H1 (cell line): ENCODE measurements at regions not wholly inside any gene's neighbourhood (a gene's known extent, or its start where the extent isn't known, plus 50 kb on each side); places are given as distances from the start of the nearest gene placed in this dataset.

ENCODE experiments used
- CTCF ChIA-PET: fragments of 300-600 bp; sonication (Branson Sonifier 250); formaldehyde crosslinking; loops from one replicate; lab custom pipeline; 2021; ENCODE audit not compliant: partially characterized antibody; lab: Charles Lee
- POLR2A ChIA-PET: fragments of 300-600 bp; sonication (Branson Sonifier 250); formaldehyde crosslinking; loops from one replicate; lab custom pipeline; 2021; ENCODE audit warnings: inconsistent platforms; ENCODE audit not compliant: partially characterized antibody; lab: Charles Lee
- DNase-seq, 2 experiments: peaks; one replicate each; pipeline versions ENCODE4 v3.0.0 to v3.0.0-alpha.2; 2010 to 2022; ENCODE audit warnings: low spot score in 2 of 2, low read depth in 1 of 2, mixed read lengths in 1 of 2
- FAIRE-seq: peaks from 2 replicates; lab custom pipeline; 2011; peaks lifted over from hg19 to GRCh38; lab: Jason Lieb, UNC
- H2AFZ ChIP-seq: 2 replicates; pipeline ENCODE4 v1.8.1; 2012; ENCODE audit warnings: low read length, inconsistent platforms
- H2AK5ac ChIP-seq: 2 replicates; pipeline ENCODE4 v1.6.1; 2013; ENCODE audit warnings: low read depth, low read length
- H2BK120ac ChIP-seq: replicated peaks from 2 replicates; pipeline ENCODE3; 2013; ENCODE audit warnings: low read depth, low read length, inconsistent platforms
- H2BK12ac ChIP-seq: 2 replicates; pipeline ENCODE4 v1.6.1; 2013; ENCODE audit warnings: low read depth, low read length
- H2BK15ac ChIP-seq: 2 replicates; pipeline ENCODE4 v1.6.1; 2013; ENCODE audit warnings: low read length
- H2BK20ac ChIP-seq: 2 replicates; pipeline ENCODE4 v1.6.1; 2013; ENCODE audit warnings: low read length
- H2BK5ac ChIP-seq: 2 replicates; pipeline ENCODE4 v1.6.1; 2013; ENCODE audit warnings: low read depth, low read length
- H3K14ac ChIP-seq: 2 replicates; pipeline ENCODE4 v1.6.1; 2013; ENCODE audit warnings: inconsistent platforms; ENCODE audit not compliant: insufficient read length
- H3K18ac ChIP-seq: 2 replicates; pipeline ENCODE4 v1.6.1; 2013; ENCODE audit warnings: low read length; ENCODE audit errors: extremely low read depth
- H3K23ac ChIP-seq: 2 replicates; pipeline ENCODE4 v1.6.1; 2013; ENCODE audit warnings: inconsistent platforms; ENCODE audit not compliant: insufficient read length
- H3K23me2 ChIP-seq: 2 replicates; pipeline ENCODE4 v1.6.1; 2013; ENCODE audit warnings: low read depth, low read length
- H3K27ac ChIP-seq: 2 replicates; pipeline ENCODE4 v1.6.1; 2011; ENCODE audit warnings: low read depth, low read length, inconsistent platforms
- H3K27me3 ChIP-seq, 4 experiments: replicated peaks in 1 of 4; 1 replicate in 1 of 4; 2 replicates in 3 of 4; pipeline versions ENCODE4 v1.6.1 to v1.8.1; 2011 to 2013; ENCODE audit warnings: low read length in 3 of 4, mild to moderate bottlenecking in 3 of 4, inconsistent platforms in 2 of 4, mixed read lengths in 2 of 4, moderate library complexity in 1 of 4; ENCODE audit not compliant: control insufficient read depth in 3 of 4, insufficient read depth in 3 of 4; ENCODE audit errors: extremely low read depth in 1 of 4
- H3K36me3 ChIP-seq, 4 experiments: 2 replicates each; pipeline versions ENCODE4 v1.6.1 to v1.8.1; 2011 to 2013; ENCODE audit warnings: mild to moderate bottlenecking in 4 of 4, low read length in 3 of 4, moderate library complexity in 2 of 4, control low read depth in 1 of 4, inconsistent platforms in 1 of 4; ENCODE audit not compliant: insufficient read depth in 4 of 4, control insufficient read depth in 2 of 4
- H3K4ac ChIP-seq: replicated peaks from 2 replicates; pipeline ENCODE3; 2013; ENCODE audit warnings: low read length, low read depth, mixed read lengths, inconsistent platforms; ENCODE audit not compliant: insufficient read length
- H3K4me1 ChIP-seq, 4 experiments: replicated peaks in 1 of 4; 1 replicate in 1 of 4; 2 replicates in 3 of 4; pipeline versions ENCODE4 v1.6.1 to v1.8.1; 2011 to 2013; ENCODE audit warnings: low read length in 3 of 4, inconsistent platforms in 2 of 4, mixed read lengths in 1 of 4; ENCODE audit not compliant: insufficient read depth in 4 of 4, control insufficient read depth in 3 of 4
- H3K4me2 ChIP-seq, 2 experiments: 2 replicates each; pipeline versions ENCODE4 v1.6.1 to v1.8.1; 2011 to 2013; ENCODE audit warnings: low read depth in 2 of 2, low read length in 2 of 2, control low read depth in 1 of 2, inconsistent platforms in 1 of 2, mild to moderate bottlenecking in 1 of 2; ENCODE audit not compliant: insufficient read depth in 1 of 2
- H3K4me3 ChIP-seq, 4 experiments: fragments of 200-600, 300-600 bp in 1 of 4; sonication (generic), shearing (Covaris generic), sonication (Bioruptor Twin) in 1 of 4; 2 replicates each; pipeline versions ENCODE4 v1.5.1 to v1.8.1; 2011 to 2016; ENCODE audit warnings: low read length in 4 of 4, low read depth in 3 of 4, control low read depth in 2 of 4, inconsistent platforms in 2 of 4, mild to moderate bottlenecking in 2 of 4, mixed read lengths in 1 of 4, moderate library complexity in 1 of 4; ENCODE audit not compliant: insufficient read depth in 2 of 4; ENCODE audit errors: extremely low read depth in 1 of 4
- H3K56ac ChIP-seq: replicated peaks from 2 replicates; pipeline ENCODE3; 2013; ENCODE audit warnings: low read depth, mild to moderate bottlenecking, mixed read lengths, low read length, inconsistent platforms; ENCODE audit not compliant: insufficient read length
- H3K79me1 ChIP-seq: 2 replicates; pipeline ENCODE4 v1.6.1; 2013; ENCODE audit warnings: low read depth, low read length, control low read depth
- H3K79me2 ChIP-seq, 2 experiments: 2 replicates each; pipeline versions ENCODE4 v1.6.1 to v1.8.1; 2012 to 2013; ENCODE audit warnings: low read length in 2 of 2, mild to moderate bottlenecking in 2 of 2, inconsistent platforms in 1 of 2; ENCODE audit not compliant: insufficient read depth in 2 of 2, control insufficient read depth in 1 of 2
- H3K9ac ChIP-seq, 4 experiments: replicated peaks in 1 of 4; 1 replicate in 1 of 4; 2 replicates in 3 of 4; pipeline versions ENCODE4 v1.6.1 to v1.8.1; 2011 to 2013; ENCODE audit warnings: low read depth in 3 of 4, low read length in 3 of 4, control low read depth in 2 of 4, mild to moderate bottlenecking in 2 of 4, moderate library complexity in 2 of 4, inconsistent platforms in 1 of 4; ENCODE audit errors: extremely low read depth in 1 of 4
- H3K9me3 ChIP-seq, 2 experiments: 2 replicates each; pipeline versions ENCODE4 v1.6.1 to v1.8.1; 2012 to 2013; ENCODE audit warnings: mild to moderate bottlenecking in 2 of 2, moderate library complexity in 2 of 2, control low read depth in 1 of 2, inconsistent platforms in 1 of 2, low read depth in 1 of 2, low read length in 1 of 2, mixed read lengths in 1 of 2; ENCODE audit not compliant: insufficient read depth in 2 of 2
- H4K20me1 ChIP-seq, 2 experiments: replicated peaks in 1 of 2; 2 replicates each; pipeline versions ENCODE3 to v1.8.1; 2011 to 2013; ENCODE audit warnings: inconsistent platforms in 2 of 2, low read length in 2 of 2, mild to moderate bottlenecking in 1 of 2; ENCODE audit not compliant: insufficient read depth in 2 of 2, control insufficient read depth in 1 of 2
- H4K5ac ChIP-seq: 2 replicates; pipeline ENCODE4 v1.6.1; 2013; ENCODE audit warnings: low read length, low read depth, mixed read lengths, inconsistent platforms; ENCODE audit not compliant: insufficient read length
- H4K8ac ChIP-seq: 2 replicates; pipeline ENCODE4 v1.8.0; 2013; ENCODE audit warnings: mild to moderate bottlenecking, moderate library complexity, low read length, inconsistent platforms; ENCODE audit not compliant: insufficient read depth; ENCODE audit errors: extremely low read depth
- H4K91ac ChIP-seq: replicated peaks from 2 replicates; pipeline ENCODE3; 2013; ENCODE audit warnings: low read length, mixed read lengths, inconsistent platforms; ENCODE audit not compliant: insufficient read length
- CBX5 ChIP-seq: fragments of 300-800, 300-1000 bp; sonication (generic); IDR thresholded peaks from 2 replicates; pipeline ENCODE4 v1.7.1; 2016; ENCODE audit warnings: antibody characterized with exemption, low read length, low read depth
- EP300 ChIP-seq, 2 experiments: IDR thresholded peaks; 1 replicate in 1 of 2; 2 replicates in 1 of 2; pipeline ENCODE4 v1.6.1; 2011 to 2012; ENCODE audit warnings: low read depth in 2 of 2, low read length in 2 of 2, mild to moderate bottlenecking in 2 of 2, borderline replicate concordance in 1 of 2, inconsistent platforms in 1 of 2, moderate library complexity in 1 of 2
- RBBP5 ChIP-seq: IDR thresholded peaks from 2 replicates; pipeline ENCODE4 v1.7.1; 2012; ENCODE audit warnings: low read depth, mild to moderate bottlenecking, inconsistent platforms, low read length, moderate library complexity, borderline replicate concordance
- TEAD4 ChIP-seq: IDR thresholded peaks from 2 replicates; pipeline ENCODE4 v1.6.1; 2012; ENCODE audit warnings: low read depth, low read length, inconsistent platforms, mixed read lengths

DNA sequence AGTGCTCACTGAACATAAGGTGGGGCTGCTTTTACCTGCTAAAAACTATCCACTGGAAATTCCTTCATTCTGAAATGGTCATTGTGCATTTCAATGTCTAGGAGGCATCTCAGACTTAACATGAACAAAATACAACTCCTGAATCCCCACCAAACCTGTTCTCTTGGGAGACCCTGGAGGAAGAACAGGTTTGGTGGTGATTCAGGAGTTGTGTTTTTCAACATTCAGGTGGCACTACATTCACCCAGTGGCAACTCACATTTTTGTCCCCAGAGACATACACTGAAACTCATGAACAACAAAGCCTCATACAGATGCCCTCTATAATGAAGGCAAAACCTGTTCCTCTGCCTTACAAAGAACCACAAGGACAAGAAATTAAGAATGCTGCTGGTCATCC lies 64.3 kb upstream of the CYP2D6 start:
- Histone ChIP-seq H2BK20ac (no peak overlapping the region), H2AK5ac (no peak overlapping the region), H3K23me2 (no peaks in the 10 kb centered on the region), H3K79me1 (peaks cover 14% of the 10 kb centered on the region), H3K27me3 (no peaks in the 10 kb centered on the region), H2BK15ac (no peak overlapping the region), H3K14ac (no peak overlapping the region), H3K56ac (no peak overlapping the region), H3K4me3 (no peak overlapping the region), H4K20me1 (peaks cover 12 to 28% of the 10 kb centered on the region in 2 experiments), H3K36me3 (no peaks in the 10 kb centered on the region), H3K23ac (no peak overlapping the region), H4K8ac (no peak overlapping the region), H2BK12ac (no peak overlapping the region), H2BK5ac (no peak overlapping the region), H3K4me1 (peaks cover 0 to 5% (median 3%) of the 10 kb centered on the region in 4 experiments; a peak in 6 of 7 replicates), H3K79me2 (peaks cover 0 to 89% of the 10 kb centered on the region in 2 experiments; a peak in 3 of 4 replicates), H2BK120ac (no peak overlapping the region), H3K27ac (no peak overlapping the region), H3K4ac (no peak overlapping the region), H3K18ac (no peak overlapping the region), H3K9me3 (no peaks in the 10 kb centered on the region), H3K9ac (no peak overlapping the region), H3K4me2 (no peak overlapping the region), H2AFZ (no peak overlapping the region), H4K91ac (no peak overlapping the region), H4K5ac (no peak overlapping the region)
- DNase-seq (no peak), FAIRE-seq (no peak)
- no peak for TF ChIP-seq CBX5
- TF ChIP-seq TEAD4: no peak
- TF ChIP-seq RBBP5: no peak
- no peak for TF ChIP-seq EP300 (IDR thresholded peaks at IDR 0.05; ENCODE audit: borderline replicate concordance in 1 of 2, low read depth in 2 of 2, low read length in 2 of 2)
- ChIA-PET POLR2A (no interaction called here), CTCF (interaction anchor here (0.6 to 1.8 kb wide), 2 partner anchors 16 to 25 kb away, joined by 3 to 4 read pairs; no protein-coding TSS in a partner anchor)
